ENCODE measurements at regions not wholly inside any gene's neighbourhood (a gene's known extent, or its start where the extent isn't known, plus 50 kb on each side); places are given as distances from the start of the nearest gene placed in this dataset.

DNA sequence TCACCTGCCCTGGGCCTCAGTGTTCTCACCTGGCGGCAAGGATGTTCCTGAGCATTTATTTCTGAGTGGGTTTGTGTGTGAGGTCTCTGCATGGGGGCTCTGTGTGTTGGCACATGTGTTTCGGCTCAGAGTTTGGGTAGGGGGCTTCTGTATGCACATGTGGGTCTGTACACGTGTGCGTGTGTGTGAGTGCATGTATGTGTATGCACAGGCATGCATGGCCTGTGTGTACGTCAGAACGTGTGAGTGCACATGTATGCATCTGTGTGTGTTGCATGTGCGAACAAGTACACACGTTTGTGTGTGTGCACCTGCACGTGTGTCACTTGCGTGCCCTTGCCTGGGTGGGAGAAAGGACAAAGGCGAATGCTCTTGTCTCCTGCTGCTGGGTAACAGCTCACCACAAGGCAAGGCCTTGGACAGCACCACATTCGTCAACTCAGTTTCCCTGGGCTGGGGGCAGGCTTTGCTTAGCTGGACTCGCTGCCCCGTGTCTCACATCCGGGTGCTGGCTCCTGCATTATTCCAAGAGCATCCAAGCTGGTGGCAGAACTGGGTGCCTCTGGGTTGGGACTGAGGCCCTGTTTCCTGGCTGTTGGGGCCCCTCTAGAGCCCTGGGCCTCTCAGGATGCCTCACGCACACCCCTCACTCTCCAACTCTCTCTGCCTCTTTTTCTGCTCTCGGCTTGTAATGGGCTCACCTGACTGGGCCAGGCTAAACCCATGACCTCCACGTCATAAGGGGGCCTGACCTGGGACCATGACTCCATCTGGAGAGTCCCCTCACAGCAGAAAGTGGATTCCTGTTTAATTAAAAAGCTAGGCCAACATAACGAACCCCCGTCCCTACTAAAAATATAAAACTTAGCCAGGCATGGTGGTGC lies 153.6 kb upstream of the C14orf180 start:
- no peak overlapping the region for H3K4me3 ChIP-seq
- peaks cover 4 to 18% of the 10 kb centered on the region in 2 experiments; a peak in 2 of 5 replicates for H3K27me3 ChIP-seq (ENCODE audit: control insufficient read depth in 2 of 2, insufficient read depth in 2 of 2, low read length in 2 of 2)
- H3K27ac ChIP-seq (ENCODE audit: extremely low read depth, low read depth, low read length) = no peak overlapping the region
- no peaks in the 10 kb centered on the region for H3K36me3 ChIP-seq (ENCODE audit: control insufficient read depth, insufficient read depth, low read length)
- no peak for ATAC-seq
- no peaks in the 10 kb centered on the region for H3K9me3 ChIP-seq (replicated peaks; ENCODE audit: control insufficient read depth, insufficient read depth, low read depth, low read length)
- no peaks in the 10 kb centered on the region for H4K20me1 ChIP-seq (replicated peaks; ENCODE audit: control insufficient read depth, insufficient read depth, low read length)
- FAIRE-seq = no peak
- no peak for DNase-seq (ENCODE audit: extremely low read depth in 1 of 4, low spot score in 3 of 4)
- H3K9me1 ChIP-seq (ENCODE audit: control insufficient read depth, insufficient read depth, low read length) = no peaks in the 10 kb centered on the region
- no peaks in the 10 kb centered on the region for H3K79me2 ChIP-seq (ENCODE audit: control insufficient read depth, insufficient read depth, low read length)
- POLR2A ChIA-PET = no interaction called here
- CTCF ChIA-PET (ENCODE audit: low intra/inter-chr PET ratio) = no interaction called here
- no TSS peak for BruUV-seq (replicated peaks)
- intact Hi-C loops (cut with micrococcal nuclease) = no loop called here
- H2AFZ ChIP-seq (ENCODE audit: low read depth, low read length) = no peak overlapping the region
- 0% methylated on average over 16 of the region's 20 CpGs for WGBS (ENCODE audit: insufficient coverage, low coverage, missing lambda C conversion rate)
- H3K4me2 ChIP-seq (ENCODE audit: insufficient read depth, low read length) = no peak overlapping the region
- H3K4me1 ChIP-seq (replicated peaks in 1 of 2; ENCODE audit: control insufficient read depth in 2 of 2, insufficient read depth in 2 of 2, low read length in 2 of 2) = no peaks in the 10 kb centered on the region; a peak in 1 of 5 replicates
- no peak for TF ChIP-seq ZNF830 (CRISPR knock-in tag; IDR thresholded peaks at IDR 0.05)
- no peak for TF ChIP-seq TSC22D4 (tag; IDR thresholded peaks at IDR 0.05)
- no peak for TF ChIP-seq ZNF143 (CRISPR knock-in tag; IDR thresholded peaks at IDR 0.05)
- TF ChIP-seq SIX5 (IDR thresholded peaks at IDR 0.05; ENCODE audit: borderline replicate concordance in 1 of 2, insufficient read depth in 1 of 2, low read depth in 1 of 2, low read length in 2 of 2) = no peak
- TF ChIP-seq POLR2H (tag; IDR thresholded peaks at IDR 0.05; ENCODE audit: low read depth) = no peak
- no peak for TF ChIP-seq EHMT2 (IDR thresholded peaks at IDR 0.05)
- TF ChIP-seq BRF1 (IDR thresholded peaks at IDR 0.05; ENCODE audit: borderline replicate concordance, extremely low read depth, insufficient read length) = no peak
- TF ChIP-seq MYNN (IDR thresholded peaks at IDR 0.05) = no peak
- no peak for TF ChIP-seq MYNN (CRISPR knock-in tag; IDR thresholded peaks at IDR 0.05)
- H3K9ac ChIP-seq (ENCODE audit: insufficient read depth in 1 of 2, low read depth in 2 of 2, low read length in 2 of 2) = no peak overlapping the region
- in situ Hi-C loops (cut with MboI) = no loop called here

All from K562 (cell line).